ENCODE measurements at regions not wholly inside any gene's neighbourhood (a gene's known extent, or its start where the extent isn't known, plus 50 kb on each side); places are given as distances from the start of the nearest gene placed in this dataset.

- no peak overlapping the region for H3K4me3 ChIP-seq (ENCODE audit: severe bottlenecking)
- no peak for ATAC-seq (ENCODE audit: low read depth)
These were observed 1267.8 kb downstream of the PLA2G4A start for GRCh38 chr1:188096521-188096920.

GRCh38 chr1:188117436-188117835 is 1288.7 kb downstream of the PLA2G4A start:
- Histone ChIP-seq H3K4me1 (ENCODE audit: insufficient read depth, poor library complexity, severe bottlenecking) (no peaks in the 10 kb centered on the region), H3K9me3 (ENCODE audit: severe bottlenecking) (no peaks in the 10 kb centered on the region), H3K27ac (ENCODE audit: poor library complexity, severe bottlenecking) (no peak overlapping the region), H3K36me3 (ENCODE audit: low read depth) (no peaks in the 10 kb centered on the region), H3K27me3 (ENCODE audit: insufficient read depth, poor library complexity, severe bottlenecking) (no peaks in the 10 kb centered on the region), H3K4me3 (ENCODE audit: severe bottlenecking) (no peak overlapping the region)
- no peak for DNase-seq (ENCODE audit: low spot score)
- no peak for TF ChIP-seq CTCF (IDR thresholded peaks at IDR 0.05; ENCODE audit: poor library complexity, severe bottlenecking)
- no peak for ATAC-seq (ENCODE audit: low read depth)

More at GRCh38 chr1:188096521-188096920, 1267.8 kb downstream of the PLA2G4A start:
- no peaks in the 10 kb centered on the region for H3K36me3 ChIP-seq (ENCODE audit: low read depth)
- DNase-seq (ENCODE audit: low spot score) = no peak
- no peak overlapping the region for H3K27ac ChIP-seq (ENCODE audit: poor library complexity, severe bottlenecking)
- no peaks in the 10 kb centered on the region for H3K4me1 ChIP-seq (ENCODE audit: insufficient read depth, poor library complexity, severe bottlenecking)
- no peak for TF ChIP-seq CTCF (IDR thresholded peaks at IDR 0.05; ENCODE audit: poor library complexity, severe bottlenecking)
- no peaks in the 10 kb centered on the region for H3K9me3 ChIP-seq (ENCODE audit: severe bottlenecking)
- H3K27me3 ChIP-seq (ENCODE audit: insufficient read depth, poor library complexity, severe bottlenecking) = no peaks in the 10 kb centered on the region

- ATAC-seq (ENCODE audit: low read depth) = no peak
- H3K27me3 ChIP-seq (ENCODE audit: insufficient read depth, poor library complexity, severe bottlenecking) = no peaks in the 10 kb centered on the region
- no peaks in the 10 kb centered on the region for H3K4me1 ChIP-seq (ENCODE audit: insufficient read depth, poor library complexity, severe bottlenecking)
- DNase-seq (ENCODE audit: low spot score) = no peak
- TF ChIP-seq CTCF (IDR thresholded peaks at IDR 0.05; ENCODE audit: poor library complexity, severe bottlenecking) = no peak
- no peaks in the 10 kb centered on the region for H3K9me3 ChIP-seq (ENCODE audit: severe bottlenecking)
- H3K36me3 ChIP-seq (ENCODE audit: low read depth) = no peaks in the 10 kb centered on the region
- H3K4me3 ChIP-seq (ENCODE audit: severe bottlenecking) = no peak overlapping the region
- H3K27ac ChIP-seq (ENCODE audit: poor library complexity, severe bottlenecking) = no peak overlapping the region
These were observed 1293.9 kb downstream of the PLA2G4A start for GRCh38 chr1:188122646-188123045.

- no peaks in the 10 kb centered on the region for H3K27me3 ChIP-seq (ENCODE audit: insufficient read depth, poor library complexity, severe bottlenecking)
- peak; percentile 70; the same call in 2 of the 3 replicates for ATAC-seq (ENCODE audit: low read depth)
- no peaks in the 10 kb centered on the region for H3K9me3 ChIP-seq (ENCODE audit: severe bottlenecking)
- no peaks in the 10 kb centered on the region for H3K36me3 ChIP-seq (ENCODE audit: low read depth)
- no peak overlapping the region for H3K27ac ChIP-seq (ENCODE audit: poor library complexity, severe bottlenecking)
- no peak for DNase-seq (ENCODE audit: low spot score)
- no peak overlapping the region for H3K4me3 ChIP-seq (ENCODE audit: severe bottlenecking)
- no peak for TF ChIP-seq CTCF (IDR thresholded peaks at IDR 0.05; ENCODE audit: poor library complexity, severe bottlenecking)
- no peaks in the 10 kb centered on the region for H3K4me1 ChIP-seq (ENCODE audit: insufficient read depth, poor library complexity, severe bottlenecking)
These were observed 1298.8 kb downstream of the PLA2G4A start for GRCh38 chr1:188127507-188127906.

GRCh38 chr1:188128761-188129160 is 1300.0 kb downstream of the PLA2G4A start:
- Histone ChIP-seq H3K9me3 (ENCODE audit: severe bottlenecking) (no peaks in the 10 kb centered on the region), H3K27me3 (ENCODE audit: insufficient read depth, poor library complexity, severe bottlenecking) (no peaks in the 10 kb centered on the region), H3K36me3 (ENCODE audit: low read depth) (no peaks in the 10 kb centered on the region), H3K4me1 (ENCODE audit: insufficient read depth, poor library complexity, severe bottlenecking) (no peaks in the 10 kb centered on the region), H3K27ac (ENCODE audit: poor library complexity, severe bottlenecking) (no peak overlapping the region), H3K4me3 (ENCODE audit: severe bottlenecking) (no peak overlapping the region)
- DNase-seq (ENCODE audit: low spot score) (peak; percentile 17), ATAC-seq (ENCODE audit: low read depth) (peak; percentile 57; the same call in 2 of the 3 replicates)
- TF ChIP-seq CTCF (IDR thresholded peaks at IDR 0.05; ENCODE audit: poor library complexity, severe bottlenecking) = peak; percentile 36
